ENCODE measurements at regions not wholly inside any gene's neighbourhood (a gene's known extent, or its start where the extent isn't known, plus 50 kb on each side); places are given as distances from the start of the nearest gene placed in this dataset.

DNA sequence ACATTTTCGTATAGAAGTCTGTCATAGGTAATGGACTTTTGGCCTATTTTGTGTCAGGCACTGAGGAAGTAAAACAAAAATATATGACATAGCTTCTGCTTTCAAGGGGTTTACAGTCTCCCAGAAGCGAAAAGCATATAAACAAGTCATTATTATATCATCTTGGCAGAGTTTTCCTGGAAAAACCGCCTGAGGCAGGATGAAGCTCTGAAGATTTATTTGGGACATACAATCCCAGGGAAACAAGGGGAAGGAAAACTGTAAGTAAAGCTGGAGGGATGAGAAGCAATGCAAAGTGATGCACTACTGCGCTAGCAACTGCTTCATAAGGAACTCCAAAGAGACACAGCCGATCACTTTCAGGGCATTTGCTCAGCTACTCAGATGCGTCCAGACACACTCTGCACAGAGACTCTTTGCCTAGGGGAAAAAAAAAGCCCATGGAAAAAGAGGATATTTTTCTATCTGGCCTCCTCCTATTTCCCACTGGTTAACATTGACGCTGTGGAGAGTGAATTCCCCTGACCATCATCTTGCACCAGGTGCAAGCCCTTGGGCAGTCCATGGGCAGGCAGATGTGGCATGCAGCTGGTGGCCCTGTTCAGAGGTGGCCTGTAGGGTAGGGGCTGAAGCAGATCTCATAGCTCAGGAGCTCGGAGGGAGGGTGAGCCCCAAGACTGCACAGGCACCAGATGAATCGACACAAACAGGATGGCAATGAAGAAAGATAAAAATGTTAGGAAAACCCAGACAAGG lies 158.1 kb downstream of the METTL4 start:
- no peak overlapping the region for H3K27ac ChIP-seq
- no peaks in the 10 kb centered on the region for H3K36me3 ChIP-seq
- TF ChIP-seq, protein P1, sequence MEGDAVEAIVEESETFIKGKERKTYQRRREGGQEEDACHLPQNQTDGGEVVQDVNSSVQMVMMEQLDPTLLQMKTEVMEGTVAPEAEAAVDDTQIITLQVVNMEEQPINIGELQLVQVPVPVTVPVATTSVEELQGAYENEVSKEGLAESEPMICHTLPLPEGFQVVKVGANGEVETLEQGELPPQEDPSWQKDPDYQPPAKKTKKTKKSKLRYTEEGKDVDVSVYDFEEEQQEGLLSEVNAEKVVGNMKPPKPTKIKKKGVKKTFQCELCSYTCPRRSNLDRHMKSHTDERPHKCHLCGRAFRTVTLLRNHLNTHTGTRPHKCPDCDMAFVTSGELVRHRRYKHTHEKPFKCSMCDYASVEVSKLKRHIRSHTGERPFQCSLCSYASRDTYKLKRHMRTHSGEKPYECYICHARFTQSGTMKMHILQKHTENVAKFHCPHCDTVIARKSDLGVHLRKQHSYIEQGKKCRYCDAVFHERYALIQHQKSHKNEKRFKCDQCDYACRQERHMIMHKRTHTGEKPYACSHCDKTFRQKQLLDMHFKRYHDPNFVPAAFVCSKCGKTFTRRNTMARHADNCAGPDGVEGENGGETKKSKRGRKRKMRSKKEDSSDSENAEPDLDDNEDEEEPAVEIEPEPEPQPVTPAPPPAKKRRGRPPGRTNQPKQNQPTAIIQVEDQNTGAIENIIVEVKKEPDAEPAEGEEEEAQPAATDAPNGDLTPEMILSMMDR (IDR thresholded peaks at IDR 0.05) = no peak
- ATAC-seq = no peak
- H3K27me3 ChIP-seq (ENCODE audit: low read depth) = no peaks in the 10 kb centered on the region
- intact Hi-C loops (cut with DNase I) = no loop called here
- no peaks in the 10 kb centered on the region for H3K4me1 ChIP-seq
- H3K4me3 ChIP-seq = no peak overlapping the region
- DNase-seq = no peak
- H3K9me3 ChIP-seq = no peaks in the 10 kb centered on the region

DNA sequence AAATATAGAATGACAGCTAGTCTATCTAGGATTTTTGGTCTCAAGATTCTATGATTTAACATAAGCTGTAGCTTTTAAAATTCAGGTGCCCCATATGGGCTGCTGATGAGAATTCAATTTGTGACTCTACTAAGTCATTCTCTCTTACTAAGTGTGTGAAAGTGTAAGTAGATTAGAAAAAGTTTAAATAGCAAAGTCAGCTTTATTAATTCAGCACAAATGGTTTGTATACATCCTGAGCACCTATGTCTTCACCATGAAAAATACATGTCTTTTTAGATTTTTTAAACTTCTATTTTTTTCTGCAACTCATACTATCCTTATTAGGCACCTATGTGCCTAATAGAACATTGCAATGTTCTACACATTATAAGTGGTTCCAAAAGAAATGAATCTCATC lies 157.1 kb downstream of the METTL4 start:
- Histone ChIP-seq H3K9me3 (no peaks in the 10 kb centered on the region), H3K27ac (no peak overlapping the region), H3K4me1 (no peaks in the 10 kb centered on the region), H3K36me3 (no peaks in the 10 kb centered on the region), H3K27me3 (ENCODE audit: low read depth) (no peaks in the 10 kb centered on the region), H3K4me3 (no peak overlapping the region)
- TF ChIP-seq, protein P1 (IDR thresholded peaks at IDR 0.05) = no peak
- DNase-seq (no peak), ATAC-seq (no peak)
- intact Hi-C loops (cut with DNase I) = no loop called here

DNA sequence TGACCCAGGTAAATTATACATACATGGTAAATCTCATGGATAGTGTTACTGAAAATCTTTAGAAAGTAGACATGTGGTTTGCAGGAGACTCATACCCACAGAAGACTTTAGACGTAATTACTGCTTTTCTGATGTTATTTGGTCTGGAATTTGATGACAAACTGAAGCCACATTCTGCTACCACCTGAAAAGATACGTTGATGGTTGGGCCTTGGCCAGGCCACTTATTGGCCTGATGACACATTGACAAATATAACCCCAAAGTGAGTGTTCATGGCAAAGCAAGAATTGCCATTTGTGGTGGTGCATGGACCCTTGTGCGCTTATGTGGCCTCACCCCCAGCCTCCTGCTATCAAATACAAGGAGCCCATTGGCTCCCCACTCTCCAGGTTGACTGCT lies 155.6 kb downstream of the METTL4 start:
- Histone ChIP-seq H3K36me3 (no peaks in the 10 kb centered on the region), H3K27me3 (ENCODE audit: low read depth) (no peaks in the 10 kb centered on the region), H3K4me3 (no peak overlapping the region), H3K4me1 (no peaks in the 10 kb centered on the region), H3K27ac (no peak overlapping the region), H3K9me3 (no peaks in the 10 kb centered on the region)
- ATAC-seq (no peak), DNase-seq (no peak)
- intact Hi-C loops (cut with DNase I) = no loop called here
- TF ChIP-seq, protein P1 (IDR thresholded peaks at IDR 0.05) = no peak

DNA sequence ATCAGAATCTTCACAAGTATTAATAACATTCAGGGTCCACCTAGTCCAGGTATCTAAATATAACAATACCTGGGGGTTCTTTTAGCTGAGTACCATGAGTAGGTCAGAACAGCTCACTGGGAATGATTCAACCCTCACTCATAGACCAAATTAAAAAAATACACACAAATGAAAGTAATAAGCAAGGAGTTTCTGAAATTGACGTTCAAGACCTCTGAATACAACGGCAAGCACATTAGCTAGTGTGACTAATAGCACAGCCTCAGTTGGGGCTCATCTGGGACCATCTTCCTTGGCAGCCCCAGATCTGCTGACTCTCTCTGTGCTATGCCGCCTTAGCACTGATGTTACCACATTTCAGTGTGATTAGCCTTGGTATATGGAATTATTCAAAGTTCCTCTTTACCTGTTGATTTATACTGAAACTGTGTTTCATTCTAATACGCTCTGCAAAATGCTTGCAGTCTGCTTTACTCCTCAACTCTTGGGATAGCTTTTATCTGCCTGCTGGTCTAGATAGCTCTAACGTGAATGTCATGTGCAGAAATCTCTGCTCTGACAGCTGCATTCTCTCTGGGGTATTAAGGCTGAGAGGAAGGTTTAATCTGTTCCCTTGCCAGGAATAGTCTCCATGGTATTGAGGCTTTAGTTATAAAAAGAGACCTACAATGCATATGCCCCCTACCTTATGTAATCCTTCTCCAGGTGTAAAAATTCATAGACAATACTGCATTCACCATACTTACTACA lies 153.3 kb downstream of the METTL4 start:
- intact Hi-C loops (cut with DNase I) = no loop called here
- Histone ChIP-seq H3K9me3 (no peaks in the 10 kb centered on the region), H3K4me1 (no peaks in the 10 kb centered on the region), H3K27me3 (ENCODE audit: low read depth) (no peaks in the 10 kb centered on the region), H3K36me3 (no peaks in the 10 kb centered on the region), H3K4me3 (no peak overlapping the region), H3K27ac (no peak overlapping the region)
- ATAC-seq (no peak), DNase-seq (no peak)
- TF ChIP-seq, protein P1 (IDR thresholded peaks at IDR 0.05) = no peak

DNA sequence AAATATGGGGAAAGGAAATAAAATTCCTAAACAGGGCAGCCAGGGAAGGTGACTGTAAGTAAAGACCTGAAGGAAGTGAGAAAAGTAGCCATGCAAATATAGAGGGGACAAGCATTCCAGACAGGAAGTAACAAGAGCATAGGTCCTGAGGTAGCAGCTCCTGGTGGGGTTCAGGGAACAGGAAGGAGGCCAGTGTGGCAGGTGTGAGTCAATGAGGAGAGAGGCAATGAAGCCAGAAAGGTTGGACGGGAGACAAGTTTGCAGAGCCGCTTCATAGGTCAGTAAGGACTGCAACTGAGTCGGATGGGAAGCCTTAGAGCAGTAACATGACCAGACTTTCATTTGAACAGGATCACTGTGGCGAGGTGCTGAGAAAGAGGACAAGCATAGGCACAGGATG lies 150.9 kb downstream of the METTL4 start:
- ATAC-seq (no peak), DNase-seq (no peak)
- TF ChIP-seq, protein P1 (IDR thresholded peaks at IDR 0.05) = no peak
- no peaks in the 10 kb centered on the region for H3K4me1 ChIP-seq
- no peak overlapping the region for H3K27ac ChIP-seq
- no peaks in the 10 kb centered on the region for H3K36me3 ChIP-seq
- H3K9me3 ChIP-seq = no peaks in the 10 kb centered on the region
- intact Hi-C loops (cut with DNase I) = no loop called here
- H3K27me3 ChIP-seq (ENCODE audit: low read depth) = no peaks in the 10 kb centered on the region
- H3K4me3 ChIP-seq = no peak overlapping the region
